OCI-LY3 (cell line): ENCODE measurements at regions not wholly inside any gene's neighbourhood (a gene's known extent, or its start where the extent isn't known, plus 50 kb on each side); places are given as distances from the start of the nearest gene placed in this dataset.
"Not testable (repeated sequence)": the region's sequence is repeated elsewhere in the genome, so short reads cannot be mapped to it uniquely, and the experiment has no call there.

ENCODE experiments used
- H2AFZ ChIP-seq: fragments of 200-600, 300-600 bp; shearing (Covaris generic); 2 replicates; pipeline ENCODE4 v1.6.0; 2014; ENCODE audit warnings: antibody characterized with exemption, low read depth, low read length
- H3K27ac ChIP-seq: fragments of 200-600, 300-600 bp; sonication (generic); 2 replicates; pipeline ENCODE4 v1.5.1; 2014; ENCODE audit warnings: mild to moderate bottlenecking, low read length, moderate library complexity, mixed read lengths
- H3K27me3 ChIP-seq: fragments of 200-600, 300-600 bp; sonication (generic); 2 replicates; pipeline ENCODE4 v1.6.1; 2014; ENCODE audit warnings: low read depth, low read length, mixed read lengths
- H3K36me3 ChIP-seq: fragments of 200-600, 300-600 bp; sonication (generic); replicated peaks from 2 replicates; pipeline ENCODE3; 2014; ENCODE audit warnings: low read depth, low read length, mixed read lengths
- H3K4me1 ChIP-seq: fragments of 300-600, 200-600 bp; sonication (generic); 2 replicates; pipeline ENCODE4 v1.6.1; 2014; ENCODE audit warnings: low read length, mixed read lengths
- H3K4me2 ChIP-seq: fragments of 200-600, 300-600 bp; sonication (generic); 2 replicates; pipeline ENCODE4 v1.6.1; 2014; ENCODE audit warnings: low read length, mixed read lengths
- H3K4me3 ChIP-seq: fragments of 300-600, 200-600 bp; sonication (generic); 2 replicates; pipeline ENCODE4 v1.5.1; 2014; ENCODE audit warnings: antibody characterized with exemption, mild to moderate bottlenecking, low read length, moderate library complexity
- H3K79me2 ChIP-seq: fragments of 300-600, 200-600 bp; shearing (Covaris generic); 2 replicates; pipeline ENCODE4 v1.6.1; 2014; ENCODE audit warnings: mild to moderate bottlenecking, low read length, mixed read lengths
- H3K9ac ChIP-seq: fragments of 300-600, 200-600 bp; shearing (Covaris generic); 2 replicates; pipeline ENCODE4 v1.6.0; 2014; ENCODE audit warnings: mild to moderate bottlenecking, low read length, moderate library complexity
- H3K9me3 ChIP-seq: fragments of 200-600, 300-600 bp; shearing (Covaris generic); 2 replicates; pipeline ENCODE4 v1.6.1; 2014; ENCODE audit warnings: low read length, mixed read lengths; ENCODE audit not compliant: insufficient read depth
- H4K20me1 ChIP-seq: fragments of 200-600, 300-600 bp; sonication (generic); 2 replicates; pipeline ENCODE4 v1.6.1; 2016; ENCODE audit warnings: low read length, mixed read lengths; ENCODE audit not compliant: insufficient read depth
- EZH2phosphoT487 ChIP-seq: fragments of 200-600 bp; shearing (Covaris generic); IDR thresholded peaks from 2 replicates; pipeline ENCODE4 v1.6.1; 2018; ENCODE audit warnings: antibody characterized with exemption, mixed run types, low read depth
- TF ChIP-seq, protein P1 (sequence below): fragments of 200-600, 300-600 bp; sonication (generic); IDR thresholded peaks from 2 replicates; pipeline ENCODE4 v1.5.1; 2014; ENCODE audit warnings: antibody characterized with exemption, low read length, low read depth

DNA sequence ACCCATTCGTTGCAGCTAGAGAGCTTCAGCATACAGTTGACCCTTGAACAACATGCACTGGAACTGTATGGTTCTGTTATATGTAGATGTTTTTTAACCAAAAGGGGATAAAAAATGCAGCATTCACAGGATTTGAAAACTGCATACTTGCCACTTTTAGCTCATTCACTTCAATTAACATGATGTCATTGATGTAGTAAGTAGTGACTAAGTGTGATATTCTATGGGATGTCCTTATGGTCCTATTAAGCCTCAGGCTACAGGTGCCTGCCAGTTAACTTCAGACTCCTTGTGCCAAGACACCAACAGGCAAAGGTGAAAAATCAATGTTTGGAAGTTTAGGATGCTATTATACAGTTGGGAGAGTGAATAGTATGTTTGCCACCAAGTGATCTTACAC lies 553.6 kb upstream of the NECTIN3 start:
- no peaks in the 10 kb centered on the region for H3K4me1 ChIP-seq
- no peak overlapping the region for H3K9ac ChIP-seq
- H2AFZ ChIP-seq, result no peak overlapping the region
- no peak overlapping the region for H3K4me3 ChIP-seq
- H3K79me2 ChIP-seq, result no peaks in the 10 kb centered on the region
- TF ChIP-seq EZH2phosphoT487, result no peak
- TF ChIP-seq, protein P1, sequence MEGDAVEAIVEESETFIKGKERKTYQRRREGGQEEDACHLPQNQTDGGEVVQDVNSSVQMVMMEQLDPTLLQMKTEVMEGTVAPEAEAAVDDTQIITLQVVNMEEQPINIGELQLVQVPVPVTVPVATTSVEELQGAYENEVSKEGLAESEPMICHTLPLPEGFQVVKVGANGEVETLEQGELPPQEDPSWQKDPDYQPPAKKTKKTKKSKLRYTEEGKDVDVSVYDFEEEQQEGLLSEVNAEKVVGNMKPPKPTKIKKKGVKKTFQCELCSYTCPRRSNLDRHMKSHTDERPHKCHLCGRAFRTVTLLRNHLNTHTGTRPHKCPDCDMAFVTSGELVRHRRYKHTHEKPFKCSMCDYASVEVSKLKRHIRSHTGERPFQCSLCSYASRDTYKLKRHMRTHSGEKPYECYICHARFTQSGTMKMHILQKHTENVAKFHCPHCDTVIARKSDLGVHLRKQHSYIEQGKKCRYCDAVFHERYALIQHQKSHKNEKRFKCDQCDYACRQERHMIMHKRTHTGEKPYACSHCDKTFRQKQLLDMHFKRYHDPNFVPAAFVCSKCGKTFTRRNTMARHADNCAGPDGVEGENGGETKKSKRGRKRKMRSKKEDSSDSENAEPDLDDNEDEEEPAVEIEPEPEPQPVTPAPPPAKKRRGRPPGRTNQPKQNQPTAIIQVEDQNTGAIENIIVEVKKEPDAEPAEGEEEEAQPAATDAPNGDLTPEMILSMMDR, result no peak
- no peaks in the 10 kb centered on the region for H3K27me3 ChIP-seq
- H3K36me3 ChIP-seq, result no peaks in the 10 kb centered on the region
- H3K9me3 ChIP-seq, result no peaks in the 10 kb centered on the region
- no peak overlapping the region for H3K27ac ChIP-seq
- no peak overlapping the region for H3K4me2 ChIP-seq
- H4K20me1 ChIP-seq, result no peaks in the 10 kb centered on the region

DNA sequence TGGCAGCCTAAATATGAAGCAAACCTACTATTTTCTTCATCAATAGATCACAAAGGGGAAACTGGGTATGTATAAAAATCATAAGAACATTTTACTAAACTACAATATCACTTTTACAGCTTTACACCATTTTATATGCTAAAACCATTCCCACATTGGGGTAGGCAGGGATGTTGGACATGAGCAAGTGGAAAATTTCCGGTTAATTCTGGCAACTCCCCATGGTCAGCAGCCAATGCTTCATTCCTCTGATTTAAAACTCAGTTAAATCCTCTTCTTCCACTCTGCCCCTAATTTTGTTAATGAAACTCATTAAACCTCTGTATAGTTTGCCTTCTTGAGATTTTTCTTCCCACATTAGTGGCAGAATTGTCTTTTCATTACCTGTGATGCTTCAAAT lies 552.5 kb upstream of the NECTIN3 start:
- TF ChIP-seq, protein P1, result no peak
- no peak for TF ChIP-seq EZH2phosphoT487
- Histone ChIP-seq H3K9ac (no peak overlapping the region), H3K36me3 (no peaks in the 10 kb centered on the region), H3K4me3 (no peak overlapping the region), H3K27me3 (no peaks in the 10 kb centered on the region), H3K4me2 (no peak overlapping the region), H3K4me1 (no peaks in the 10 kb centered on the region), H3K27ac (no peak overlapping the region), H2AFZ (no peak overlapping the region), H3K9me3 (no peaks in the 10 kb centered on the region), H3K79me2 (no peaks in the 10 kb centered on the region), H4K20me1 (no peaks in the 10 kb centered on the region)

DNA sequence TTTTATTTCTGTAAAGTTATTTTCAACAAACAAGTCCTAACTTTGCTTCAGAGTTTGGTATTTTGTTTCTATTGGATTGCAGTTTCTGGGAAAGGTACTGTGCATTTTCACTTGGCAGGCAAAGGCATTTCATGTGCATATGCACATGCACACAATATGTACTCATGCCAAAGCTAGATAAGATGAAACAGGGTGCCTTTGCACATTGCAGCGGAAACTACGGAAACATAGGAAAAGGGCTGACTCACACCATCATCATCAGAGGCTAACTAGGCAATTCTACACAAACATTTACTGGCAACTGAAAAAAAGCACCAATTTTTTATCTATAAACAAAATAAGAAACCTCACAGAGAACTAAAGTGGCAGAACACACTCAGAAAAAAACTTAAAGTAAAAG lies 550.6 kb upstream of the NECTIN3 start:
- H3K4me1 ChIP-seq, result no peaks in the 10 kb centered on the region
- no peak overlapping the region for H3K4me2 ChIP-seq
- H3K27ac ChIP-seq, result no peak overlapping the region
- H3K9ac ChIP-seq, result no peak overlapping the region
- no peaks in the 10 kb centered on the region for H3K36me3 ChIP-seq
- TF ChIP-seq EZH2phosphoT487, result no peak
- TF ChIP-seq, protein P1, result no peak
- H3K4me3 ChIP-seq, result no peak overlapping the region
- H3K79me2 ChIP-seq, result no peaks in the 10 kb centered on the region
- no peaks in the 10 kb centered on the region for H3K9me3 ChIP-seq
- no peaks in the 10 kb centered on the region for H4K20me1 ChIP-seq
- no peak overlapping the region for H2AFZ ChIP-seq
- no peaks in the 10 kb centered on the region for H3K27me3 ChIP-seq

DNA sequence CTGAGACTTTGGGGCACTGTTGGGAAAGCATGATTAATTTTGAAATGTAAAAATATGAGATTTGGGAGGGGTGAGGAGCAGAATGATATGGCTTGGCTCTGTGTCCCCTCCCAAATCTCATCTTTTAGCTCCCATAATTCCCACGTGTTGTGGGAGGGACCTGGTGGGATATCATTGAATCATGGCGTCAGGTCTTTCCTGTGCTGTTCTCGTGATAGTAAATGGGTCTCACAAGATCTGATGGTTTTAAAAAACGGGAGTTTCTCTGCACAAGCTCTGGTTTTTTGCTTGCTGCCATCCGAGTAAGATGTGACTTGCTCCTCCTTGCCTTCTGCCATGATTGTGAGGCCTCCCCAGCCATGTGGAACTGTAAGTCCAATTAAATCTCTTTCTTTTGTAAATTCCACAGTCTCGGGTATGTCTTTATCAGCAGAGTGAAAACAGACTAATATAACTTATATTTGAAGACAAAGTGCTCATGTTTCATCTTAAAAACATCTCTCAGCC lies 546.0 kb upstream of the NECTIN3 start:
- H3K36me3 ChIP-seq, H4K20me1 ChIP-seq, H3K79me2 ChIP-seq, H3K4me3 ChIP-seq, H3K4me2 ChIP-seq, H3K27ac ChIP-seq, H3K9me3 ChIP-seq, H3K27me3 ChIP-seq, H3K9ac ChIP-seq, H2AFZ ChIP-seq, H3K4me1 ChIP-seq: not testable (repeated sequence)
